Activated CD4-positive, alpha-beta T cell treated with anti-CD3 and anti-CD28 coated beads, Interleukin-2, amount 10 ng/mL, durations not matched to agents 7 days and 5 days (primary cell): ENCODE measurements at regions not wholly inside any gene's neighbourhood (a gene's known extent, or its start where the extent isn't known, plus 50 kb on each side); places are given as distances from the start of the nearest gene placed in this dataset.

Experiments
- CTCF ChIA-PET: fragments of 350-600 bp; sonication (Branson Sonifier 250); formaldehyde crosslinking; loops from one replicate; lab custom pipeline; 2021; ENCODE audit warnings: antibody characterized with exemption; lab: Charles Lee
- POLR2A ChIA-PET: fragments of 350-600 bp; sonication (Branson Sonifier 250); formaldehyde crosslinking; loops from one replicate; lab custom pipeline; 2021; ENCODE audit warnings: antibody characterized with exemption; lab: Charles Lee
- DNase-seq: peaks from one replicate; pipeline ENCODE4 v3.0.0-alpha.2; 2020
- H3K27ac Mint-ChIP-seq: one replicate; pipeline ENCODE4 v1.8.0; 2021; ENCODE audit warnings: mild to moderate bottlenecking, moderate library complexity, mixed read lengths
- H3K27me3 Mint-ChIP-seq: one replicate; pipeline ENCODE4 v1.8.0; 2021; ENCODE audit warnings: mixed read lengths
- H3K36me3 Mint-ChIP-seq: one replicate; pipeline ENCODE4 v1.8.0; 2021; ENCODE audit warnings: low read depth, mixed read lengths
- H3K4me1 Mint-ChIP-seq: one replicate; pipeline ENCODE4 v1.8.0; 2021; ENCODE audit warnings: mixed read lengths
- H3K4me3 Mint-ChIP-seq: one replicate; pipeline ENCODE4 v1.8.0; 2021; ENCODE audit warnings: mild to moderate bottlenecking, moderate library complexity, mixed read lengths
- H3K9me3 Mint-ChIP-seq: one replicate; pipeline ENCODE4 v1.8.0; 2021; ENCODE audit warnings: mixed read lengths

- no peak overlapping the region for H3K27ac Mint-ChIP-seq
- POLR2A ChIA-PET = no interaction called here
- no peaks in the 10 kb centered on the region for H3K4me1 Mint-ChIP-seq
- no peaks in the 10 kb centered on the region for H3K36me3 Mint-ChIP-seq
- H3K27me3 Mint-ChIP-seq = peaks cover 4% of the 10 kb centered on the region
- no peaks in the 10 kb centered on the region for H3K9me3 Mint-ChIP-seq
- CTCF ChIA-PET = no interaction called here
- H3K4me3 Mint-ChIP-seq = no peak overlapping the region
- no peak for DNase-seq
Measured at GRCh38 chr1:88117597-88117996, 566.5 kb upstream of the PKN2 start.

GRCh38 chr1:88118176-88118845 is 565.8 kb upstream of the PKN2 start:
- H3K27me3 Mint-ChIP-seq = peaks cover 4% of the 10 kb centered on the region
- no peak overlapping the region for H3K4me3 Mint-ChIP-seq
- no peaks in the 10 kb centered on the region for H3K9me3 Mint-ChIP-seq
- H3K27ac Mint-ChIP-seq = no peak overlapping the region
- ChIA-PET POLR2A (no interaction called here), CTCF (no interaction called here)
- H3K36me3 Mint-ChIP-seq = no peaks in the 10 kb centered on the region
- no peak for DNase-seq
- H3K4me1 Mint-ChIP-seq = no peaks in the 10 kb centered on the region

- ChIA-PET POLR2A (no interaction called here), CTCF (no interaction called here)
- H3K9me3 Mint-ChIP-seq = no peaks in the 10 kb centered on the region
- no peaks in the 10 kb centered on the region for H3K36me3 Mint-ChIP-seq
- H3K27ac Mint-ChIP-seq = no peak overlapping the region
- DNase-seq = no peak
- H3K27me3 Mint-ChIP-seq = peaks cover 2% of the 10 kb centered on the region
- no peaks in the 10 kb centered on the region for H3K4me1 Mint-ChIP-seq
- H3K4me3 Mint-ChIP-seq = no peak overlapping the region
Measured at GRCh38 chr1:88124614-88125013, 559.5 kb upstream of the PKN2 start.

- Mint-ChIP-seq H3K4me3 (no peak overlapping the region), H3K9me3 (no peaks in the 10 kb centered on the region), H3K27me3 (peaks cover 2% of the 10 kb centered on the region), H3K36me3 (no peaks in the 10 kb centered on the region), H3K4me1 (no peaks in the 10 kb centered on the region), H3K27ac (no peak overlapping the region)
- ChIA-PET CTCF (no interaction called here), POLR2A (no interaction called here)
- DNase-seq = no peak
Measured at GRCh38 chr1:88126467-88126866, 557.6 kb upstream of the PKN2 start.

GRCh38 chr1:88133991-88134390 is 550.1 kb upstream of the PKN2 start:
- Mint-ChIP-seq H3K27ac (no peak overlapping the region), H3K27me3 (no peaks in the 10 kb centered on the region), H3K4me1 (no peaks in the 10 kb centered on the region), H3K4me3 (no peak overlapping the region), H3K9me3 (no peaks in the 10 kb centered on the region), H3K36me3 (no peaks in the 10 kb centered on the region)
- DNase-seq = no peak
- ChIA-PET CTCF (no interaction called here), POLR2A (no interaction called here)

GRCh38 chr1:88134983-88135921 is 548.8 kb upstream of the PKN2 start:
- DNase-seq = no peak
- Mint-ChIP-seq H3K4me3 (no peak overlapping the region), H3K27me3 (peaks cover 2% of the 10 kb centered on the region), H3K9me3 (no peaks in the 10 kb centered on the region), H3K36me3 (no peaks in the 10 kb centered on the region), H3K27ac (no peak overlapping the region), H3K4me1 (no peaks in the 10 kb centered on the region)
- CTCF ChIA-PET = no interaction called here
- POLR2A ChIA-PET = no interaction called here

GRCh38 chr1:88139633-88140032 is 544.4 kb upstream of the PKN2 start:
- Mint-ChIP-seq H3K27ac (no peak overlapping the region), H3K4me3 (no peak overlapping the region), H3K27me3 (peaks cover 5% of the 10 kb centered on the region), H3K4me1 (no peaks in the 10 kb centered on the region), H3K36me3 (no peaks in the 10 kb centered on the region), H3K9me3 (no peaks in the 10 kb centered on the region)
- POLR2A ChIA-PET = no interaction called here
- DNase-seq = no peak
- CTCF ChIA-PET = interaction anchor here (0.5 kb wide), 1 partner anchor 906 kb away, joined by 3 read pairs; no protein-coding TSS in a partner anchor

- Mint-ChIP-seq H3K4me3 (no peak overlapping the region), H3K9me3 (no peaks in the 10 kb centered on the region), H3K36me3 (no peaks in the 10 kb centered on the region), H3K4me1 (no peaks in the 10 kb centered on the region), H3K27me3 (peaks cover 5% of the 10 kb centered on the region), H3K27ac (no peak overlapping the region)
- DNase-seq = no peak
- CTCF ChIA-PET = no interaction called here
- POLR2A ChIA-PET = no interaction called here
Measured at GRCh38 chr1:88140325-88140724, 543.7 kb upstream of the PKN2 start.

- no peaks in the 10 kb centered on the region for H3K9me3 Mint-ChIP-seq
- no peaks in the 10 kb centered on the region for H3K4me1 Mint-ChIP-seq
- H3K27ac Mint-ChIP-seq = no peak overlapping the region
- H3K27me3 Mint-ChIP-seq = peaks cover 6% of the 10 kb centered on the region
- ChIA-PET POLR2A (no interaction called here), CTCF (no interaction called here)
- peak overlapping the region; percentile 37 for H3K4me3 Mint-ChIP-seq
- DNase-seq = no peak
- H3K36me3 Mint-ChIP-seq = no peaks in the 10 kb centered on the region
Measured at GRCh38 chr1:88141499-88142074, 542.5 kb upstream of the PKN2 start.

GRCh38 chr1:88145752-88146151 is 538.3 kb upstream of the PKN2 start:
- Mint-ChIP-seq H3K9me3 (no peaks in the 10 kb centered on the region), H3K4me1 (no peaks in the 10 kb centered on the region), H3K27ac (no peak overlapping the region), H3K27me3 (peaks cover 5% of the 10 kb centered on the region), H3K36me3 (no peaks in the 10 kb centered on the region), H3K4me3 (no peak overlapping the region)
- DNase-seq = no peak
- ChIA-PET CTCF (no interaction called here), POLR2A (no interaction called here)

- Mint-ChIP-seq H3K4me1 (no peaks in the 10 kb centered on the region), H3K36me3 (no peaks in the 10 kb centered on the region), H3K9me3 (no peaks in the 10 kb centered on the region), H3K27me3 (peaks cover 3% of the 10 kb centered on the region), H3K4me3 (no peak overlapping the region), H3K27ac (no peak overlapping the region)
- CTCF ChIA-PET = no interaction called here
- POLR2A ChIA-PET = no interaction called here
- DNase-seq = no peak
Measured at GRCh38 chr1:88149686-88150085, 534.4 kb upstream of the PKN2 start.

GRCh38 chr1:88150330-88150729 is 533.7 kb upstream of the PKN2 start:
- no peak overlapping the region for H3K4me3 Mint-ChIP-seq
- no peaks in the 10 kb centered on the region for H3K36me3 Mint-ChIP-seq
- H3K27me3 Mint-ChIP-seq = peaks cover 3% of the 10 kb centered on the region
- no peaks in the 10 kb centered on the region for H3K9me3 Mint-ChIP-seq
- CTCF ChIA-PET = no interaction called here
- H3K4me1 Mint-ChIP-seq = no peaks in the 10 kb centered on the region
- H3K27ac Mint-ChIP-seq = no peak overlapping the region
- POLR2A ChIA-PET = no interaction called here
- no peak for DNase-seq

- ChIA-PET CTCF (no interaction called here), POLR2A (no interaction called here)
- Mint-ChIP-seq H3K9me3 (no peaks in the 10 kb centered on the region), H3K27me3 (peaks cover 11% of the 10 kb centered on the region), H3K36me3 (no peaks in the 10 kb centered on the region), H3K4me3 (no peak overlapping the region), H3K27ac (no peak overlapping the region), H3K4me1 (no peaks in the 10 kb centered on the region)
- no peak for DNase-seq
Measured at GRCh38 chr1:88163187-88163586, 520.9 kb upstream of the PKN2 start.
